ENCODE measurements at regions not wholly inside any gene's neighbourhood (a gene's known extent, or its start where the extent isn't known, plus 50 kb on each side); places are given as distances from the start of the nearest gene placed in this dataset.

- no peak for TF ChIP-seq EZH2phosphoT487 (conservative IDR thresholded peaks at IDR 0.05; ENCODE audit: low read length)
- no peak for TF ChIP-seq CTCF (IDR thresholded peaks at IDR 0.05; ENCODE audit: insufficient read depth, low read length, poor library complexity, severe bottlenecking)
- H3K4me2 ChIP-seq (ENCODE audit: low read depth, low read length, poor library complexity, severe bottlenecking): no peak overlapping the region
- H3K4me3 ChIP-seq (ENCODE audit: insufficient read depth, low read length, poor library complexity, severe bottlenecking): no peak overlapping the region
- no peaks in the 10 kb centered on the region for H3K36me3 ChIP-seq (ENCODE audit: low read length)
- H3K9me2 ChIP-seq (replicated peaks; ENCODE audit: insufficient read depth, low read length): no peaks in the 10 kb centered on the region
- H3F3A ChIP-seq (ENCODE audit: insufficient read depth): no peaks in the 10 kb centered on the region
- H3K9me3 ChIP-seq (ENCODE audit: insufficient read depth, low read length): peaks cover 9% of the 10 kb centered on the region; the same call in 1 of the 2 replicates
- H3K27ac ChIP-seq (ENCODE audit: low read depth, low read length): no peak overlapping the region
- no peaks in the 10 kb centered on the region for H3K27me3 ChIP-seq (ENCODE audit: low read length)
- no peaks in the 10 kb centered on the region for H3K79me2 ChIP-seq (ENCODE audit: insufficient read depth, low read length)
- H2AFZ ChIP-seq (ENCODE audit: low read depth, low read length, severe bottlenecking): no peak overlapping the region
- H3K9ac ChIP-seq (ENCODE audit: low read length): no peak overlapping the region
- H4K20me1 ChIP-seq (ENCODE audit: low read depth, low read length): no peaks in the 10 kb centered on the region
Observed at GRCh38 chr6:141526985-141527384, 605.7 kb upstream of the GJE1 start.

- Histone ChIP-seq H3K4me3 (ENCODE audit: insufficient read depth, low read length, poor library complexity, severe bottlenecking) (no peak overlapping the region), H2AFZ (ENCODE audit: low read depth, low read length, severe bottlenecking) (no peak overlapping the region), H3K9me3 (ENCODE audit: insufficient read depth, low read length) (no peaks in the 10 kb centered on the region), H3K36me3 (ENCODE audit: low read length) (no peaks in the 10 kb centered on the region), H3K9ac (ENCODE audit: low read length) (no peak overlapping the region), H3K79me2 (ENCODE audit: insufficient read depth, low read length) (no peaks in the 10 kb centered on the region), H4K20me1 (ENCODE audit: low read depth, low read length) (no peaks in the 10 kb centered on the region), H3K9me2 (replicated peaks; ENCODE audit: insufficient read depth, low read length) (no peaks in the 10 kb centered on the region), H3K4me2 (ENCODE audit: low read depth, low read length, poor library complexity, severe bottlenecking) (no peak overlapping the region), H3K27me3 (ENCODE audit: low read length) (no peaks in the 10 kb centered on the region), H3K27ac (ENCODE audit: low read depth, low read length) (no peak overlapping the region), H3F3A (ENCODE audit: insufficient read depth) (no peaks in the 10 kb centered on the region)
- TF ChIP-seq CTCF (IDR thresholded peaks at IDR 0.05; ENCODE audit: insufficient read depth, low read length, poor library complexity, severe bottlenecking): no peak
- TF ChIP-seq EZH2phosphoT487 (conservative IDR thresholded peaks at IDR 0.05; ENCODE audit: low read length): no peak
Observed at GRCh38 chr6:141521440-141521839, 611.3 kb upstream of the GJE1 start.

GRCh38 chr6:141513830-141514229, 618.9 kb upstream of the GJE1 start:
- Histone ChIP-seq H3K27me3 (ENCODE audit: low read length) (no peaks in the 10 kb centered on the region), H3K36me3 (ENCODE audit: low read length) (no peaks in the 10 kb centered on the region), H4K20me1 (ENCODE audit: low read depth, low read length) (no peaks in the 10 kb centered on the region), H2AFZ (ENCODE audit: low read depth, low read length, severe bottlenecking) (no peak overlapping the region), H3K4me3 (ENCODE audit: insufficient read depth, low read length, poor library complexity, severe bottlenecking) (no peak overlapping the region), H3K27ac (ENCODE audit: low read depth, low read length) (no peak overlapping the region), H3K4me2 (ENCODE audit: low read depth, low read length, poor library complexity, severe bottlenecking) (peak overlapping the region; percentile 34), H3K79me2 (ENCODE audit: insufficient read depth, low read length) (no peaks in the 10 kb centered on the region), H3K9me3 (ENCODE audit: insufficient read depth, low read length) (no peaks in the 10 kb centered on the region), H3K9ac (ENCODE audit: low read length) (no peak overlapping the region), H3K9me2 (replicated peaks; ENCODE audit: insufficient read depth, low read length) (no peaks in the 10 kb centered on the region), H3F3A (ENCODE audit: insufficient read depth) (no peaks in the 10 kb centered on the region; the same call in 1 of the 2 replicates)
- no peak for TF ChIP-seq EZH2phosphoT487 (conservative IDR thresholded peaks at IDR 0.05; ENCODE audit: low read length)
- TF ChIP-seq CTCF (IDR thresholded peaks at IDR 0.05; ENCODE audit: insufficient read depth, low read length, poor library complexity, severe bottlenecking): no peak
